NCI-H128 (cell line): ENCODE measurements at regions not wholly inside any gene's neighbourhood (a gene's known extent, or its start where the extent isn't known, plus 50 kb on each side); places are given as distances from the start of the nearest gene placed in this dataset.

Experiments used
- DNase-seq: peaks from one replicate; lab custom pipeline; 2025; ENCODE audit not compliant: unreplicated experiment; lab: John Stamatoyannopoulos, UW

DNA sequence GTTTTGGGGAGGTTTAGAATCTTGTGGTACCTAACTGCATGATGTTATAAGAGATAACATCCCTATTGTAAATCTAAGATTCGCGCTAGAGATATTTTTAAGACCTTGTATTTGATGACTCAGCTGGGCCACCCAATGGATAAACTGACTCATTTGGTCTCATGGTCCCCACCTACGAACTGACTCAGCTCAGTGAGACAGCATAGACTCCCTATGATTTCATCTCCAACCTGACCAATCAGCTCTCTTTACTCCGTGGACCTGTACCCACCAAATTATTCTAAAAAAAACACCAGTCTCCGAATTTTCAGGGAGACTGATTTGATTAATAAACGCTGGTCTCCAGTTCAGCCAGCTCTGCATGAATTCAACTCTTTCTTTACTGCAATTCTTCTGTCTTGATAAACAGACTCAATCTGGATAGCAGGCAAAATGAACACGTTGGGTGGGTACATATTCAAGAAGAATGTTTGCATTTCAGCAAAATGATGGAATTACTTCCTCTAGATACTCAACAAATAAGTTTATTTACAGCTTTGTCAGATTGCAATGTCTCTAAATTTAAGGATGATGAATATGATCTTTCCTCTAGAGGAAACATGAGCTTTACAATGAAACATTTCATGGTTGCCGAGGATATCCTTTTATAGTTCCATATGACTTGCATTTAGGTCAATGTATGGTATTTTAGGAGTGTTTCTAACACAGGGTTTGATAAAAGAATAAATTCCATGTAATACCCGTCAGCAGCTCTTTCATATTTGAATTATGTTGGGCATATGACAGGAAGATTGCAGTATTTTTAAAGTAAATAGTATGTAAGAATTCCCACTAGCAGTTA is 516.6 kb upstream of the RGS18 start:
- DNase-seq: no peak

- no peak for DNase-seq
These were observed 515.2 kb upstream of the RGS18 start for GRCh38 chr1:191643060-191643459.

- no peak for DNase-seq
These were observed 509.3 kb upstream of the RGS18 start for GRCh38 chr1:191648939-191649338.

DNA sequence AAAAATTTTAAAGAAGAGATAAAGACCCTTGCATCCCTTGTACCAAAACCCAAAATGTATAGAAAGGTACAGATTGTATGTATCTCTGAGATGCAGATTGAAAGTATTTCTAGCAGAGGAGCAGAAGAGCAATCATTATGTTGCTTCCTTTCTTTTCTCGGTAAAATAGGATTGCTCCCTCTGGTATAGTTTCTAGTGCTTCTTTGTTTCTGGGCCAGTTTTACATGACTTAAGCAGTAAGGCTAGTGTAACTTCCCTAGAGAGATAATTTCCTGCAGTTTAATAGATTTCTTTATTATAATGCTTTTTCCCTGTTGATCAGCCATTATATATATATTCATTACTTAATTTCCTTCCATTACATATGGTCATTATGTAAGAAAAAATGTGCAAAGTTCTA is 496.2 kb upstream of the RGS18 start:
- DNase-seq: no peak

DNA sequence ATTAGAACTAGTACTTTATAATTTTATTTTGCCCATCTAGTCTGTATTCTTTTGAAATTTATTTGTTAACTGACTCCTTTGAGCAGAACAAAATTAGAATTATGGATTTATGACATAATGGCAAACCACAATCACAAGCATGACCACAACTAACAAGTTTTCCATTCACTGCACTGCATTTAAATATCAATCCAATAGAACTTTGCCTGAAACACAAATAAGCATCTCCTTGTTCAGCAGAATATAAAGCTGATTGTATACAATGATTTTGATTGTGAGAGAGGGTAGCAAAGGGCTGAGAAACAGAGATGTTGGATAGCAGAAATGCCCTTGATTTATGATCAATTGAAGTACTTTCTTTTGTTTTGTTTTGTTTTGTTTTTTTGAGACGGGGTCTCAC is 495.5 kb upstream of the RGS18 start:
- no peak for DNase-seq

DNA sequence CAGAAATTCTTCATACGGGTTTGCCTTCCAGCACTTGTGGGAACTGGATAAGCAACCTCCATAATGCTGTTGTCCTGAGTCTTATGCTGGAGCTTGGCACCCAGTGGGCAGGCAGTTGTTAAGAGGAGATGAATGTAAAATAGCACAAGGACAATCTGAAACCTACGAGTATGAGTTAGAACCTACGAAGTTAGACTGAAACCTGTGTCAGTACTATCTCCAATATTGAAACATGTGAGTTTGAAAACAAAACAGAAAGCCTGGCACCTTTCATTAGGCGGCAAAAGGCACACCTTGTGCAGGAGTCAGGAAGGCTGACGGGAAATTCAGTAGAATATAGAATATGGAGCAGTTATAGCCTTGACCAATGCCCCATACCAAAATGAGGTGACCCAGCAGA is 489.7 kb upstream of the RGS18 start:
- DNase-seq: no peak

- DNase-seq: no peak
These were observed 488.6 kb upstream of the RGS18 start for GRCh38 chr1:191669629-191670028.

DNA sequence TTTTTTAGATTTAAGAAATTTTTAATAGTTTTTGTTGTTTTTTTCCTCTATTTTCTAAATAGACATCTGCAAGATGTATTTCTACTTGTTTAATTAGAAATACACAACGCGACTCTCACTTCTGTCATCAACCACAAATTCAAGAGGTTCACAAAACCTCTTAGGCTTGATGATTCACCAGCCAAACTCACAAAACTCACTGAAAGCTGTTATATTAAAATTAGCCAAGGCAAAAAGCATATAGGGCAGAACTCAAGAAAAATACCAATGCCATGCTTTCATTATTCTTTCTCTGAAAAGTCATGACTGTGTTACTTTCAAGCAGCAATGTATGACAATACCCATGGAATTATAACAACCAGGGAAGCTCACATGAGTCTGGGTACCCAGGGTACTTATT is 487.0 kb upstream of the RGS18 start:
- DNase-seq: no peak

DNA sequence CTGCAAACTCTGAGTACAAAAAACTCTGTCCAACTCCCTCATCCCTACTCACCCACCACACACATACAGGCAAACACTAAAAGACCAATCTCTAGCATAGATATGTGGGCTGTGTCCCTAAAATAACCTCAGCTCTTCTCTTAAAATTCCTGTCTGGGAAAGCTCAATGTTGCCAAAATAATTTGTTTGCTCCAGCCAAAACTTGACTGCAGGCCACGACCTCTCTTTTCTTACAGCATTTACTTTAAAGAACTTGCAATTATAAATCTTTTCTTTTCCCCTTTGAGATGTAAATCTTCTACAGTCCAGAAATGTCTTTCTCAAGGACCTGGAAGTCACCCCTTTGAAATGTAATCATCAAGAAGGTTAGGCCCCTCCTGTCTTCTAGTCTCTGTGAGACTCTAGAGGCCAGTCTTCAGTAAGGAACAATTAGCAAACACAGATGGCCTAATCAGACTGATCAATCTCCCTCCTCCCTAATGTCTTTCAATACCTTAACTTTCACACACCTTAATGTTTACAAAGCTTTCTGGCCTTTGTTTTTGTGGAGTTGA is 483.6 kb upstream of the RGS18 start:
- no peak for DNase-seq

GRCh38 chr1:191675856-191676783 is 482.1 kb upstream of the RGS18 start:
- no peak for DNase-seq

DNA sequence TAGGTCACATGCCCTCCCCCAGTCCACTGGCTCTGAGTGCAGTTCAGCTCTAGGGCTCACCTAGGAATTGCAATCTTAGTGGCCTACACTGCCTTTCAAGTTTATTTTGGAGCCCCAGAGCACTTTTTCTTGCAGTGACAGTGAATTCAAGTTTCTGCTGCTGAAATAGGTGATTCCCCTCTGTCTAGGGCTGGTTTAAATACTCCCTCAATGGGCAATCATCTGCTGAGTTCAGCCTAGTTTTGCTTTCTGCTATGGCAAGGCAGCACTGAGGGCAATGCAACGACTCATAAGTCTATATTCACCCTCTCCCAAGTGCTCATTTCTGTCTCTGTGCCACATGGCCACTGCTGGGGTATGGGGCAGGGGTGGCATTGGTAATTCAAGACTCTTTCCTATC is 472.6 kb upstream of the RGS18 start:
- no peak for DNase-seq

DNA sequence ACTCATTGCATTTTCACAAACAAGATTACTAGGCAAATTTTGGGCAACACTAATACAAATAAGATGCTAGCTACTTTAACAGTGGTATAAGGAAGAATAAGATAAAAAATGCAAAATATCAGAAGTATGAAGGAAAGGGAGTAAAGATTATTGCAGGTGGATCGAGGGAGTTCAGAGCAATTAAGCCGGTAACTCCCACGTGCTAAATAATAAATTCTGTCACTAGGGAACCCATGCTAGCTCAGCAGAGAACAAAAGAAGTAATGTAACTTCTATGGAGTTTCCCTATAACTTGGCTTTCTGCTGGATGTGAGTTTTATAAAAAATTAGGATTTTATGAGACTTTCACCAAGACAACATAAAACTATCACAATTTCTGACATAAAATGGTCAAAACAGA is 470.5 kb upstream of the RGS18 start:
- no peak for DNase-seq

DNA sequence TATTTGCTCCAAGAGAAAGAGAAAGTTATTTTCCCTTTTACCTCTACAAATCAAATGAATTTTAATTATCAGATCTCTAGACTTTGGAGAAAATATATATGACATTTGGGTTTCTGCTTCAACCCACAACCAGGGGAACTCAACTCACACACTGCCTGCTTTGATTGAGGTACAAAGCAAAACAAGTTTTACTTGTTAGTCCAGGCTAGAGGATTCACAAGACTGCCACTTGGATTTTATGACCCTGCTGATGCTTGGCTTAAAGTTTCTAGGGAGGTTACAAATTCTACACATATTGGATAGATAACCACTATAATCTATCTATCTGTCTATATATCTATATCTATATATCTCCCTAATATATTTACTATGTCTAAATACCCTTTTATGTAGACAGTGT is 467.3 kb upstream of the RGS18 start:
- DNase-seq: no peak

- DNase-seq: no peak
These were observed 464.5 kb upstream of the RGS18 start for GRCh38 chr1:191693797-191694196.

DNA sequence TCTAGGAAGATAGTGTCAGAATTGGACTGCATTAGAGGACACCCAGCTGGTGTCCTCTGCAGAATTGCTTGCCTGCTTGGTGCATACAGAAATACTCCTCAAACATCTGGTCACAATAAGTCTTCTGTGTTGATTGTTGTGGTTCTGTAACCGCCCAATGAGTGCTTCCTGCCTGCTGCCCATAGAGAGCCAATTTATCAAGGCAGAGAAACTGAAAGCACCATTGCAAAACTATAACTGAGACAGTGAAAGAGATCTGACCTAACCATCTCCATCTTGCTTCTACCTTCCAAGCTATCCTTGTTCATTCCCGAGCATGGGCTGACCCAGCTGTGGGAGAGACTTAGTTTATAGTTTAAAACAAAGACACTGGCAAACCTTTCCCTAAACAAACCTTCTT is 462.4 kb upstream of the RGS18 start:
- no peak for DNase-seq

- no peak for DNase-seq
These were observed 461.9 kb upstream of the RGS18 start for GRCh38 chr1:191696354-191696753.

DNA sequence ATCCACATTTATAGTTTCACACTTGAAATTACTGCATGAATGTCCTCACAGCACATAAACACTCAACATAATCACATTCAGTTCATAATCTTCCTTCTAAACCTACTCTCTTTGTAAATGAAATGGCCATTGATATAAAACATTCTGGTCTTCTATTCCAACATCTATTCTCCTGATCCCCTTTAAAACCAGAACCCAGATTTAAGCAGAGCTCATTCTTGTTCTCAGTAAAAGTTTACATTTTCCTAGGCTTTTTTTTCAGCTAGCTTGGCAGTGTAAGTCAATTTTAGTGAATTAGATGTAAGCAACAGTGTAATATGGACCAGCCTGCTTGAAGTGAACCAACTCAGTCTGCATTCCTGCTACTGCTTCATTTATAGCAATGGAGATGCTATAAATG is 460.7 kb upstream of the RGS18 start:
- DNase-seq: no peak

GRCh38 chr1:191698246-191698645 is 460.0 kb upstream of the RGS18 start:
- DNase-seq: no peak

- DNase-seq: no peak
These were observed 458.9 kb upstream of the RGS18 start for GRCh38 chr1:191699343-191699742.

- DNase-seq: no peak
These were observed 457.3 kb upstream of the RGS18 start for GRCh38 chr1:191700922-191701321.

GRCh38 chr1:191702124-191702523 is 456.1 kb upstream of the RGS18 start:
- no peak for DNase-seq

GRCh38 chr1:191707288-191707687 is 451.0 kb upstream of the RGS18 start:
- DNase-seq: no peak
